ENCODE measurements at regions not wholly inside any gene's neighbourhood (a gene's known extent, or its start where the extent isn't known, plus 50 kb on each side); places are given as distances from the start of the nearest gene placed in this dataset.

DNA sequence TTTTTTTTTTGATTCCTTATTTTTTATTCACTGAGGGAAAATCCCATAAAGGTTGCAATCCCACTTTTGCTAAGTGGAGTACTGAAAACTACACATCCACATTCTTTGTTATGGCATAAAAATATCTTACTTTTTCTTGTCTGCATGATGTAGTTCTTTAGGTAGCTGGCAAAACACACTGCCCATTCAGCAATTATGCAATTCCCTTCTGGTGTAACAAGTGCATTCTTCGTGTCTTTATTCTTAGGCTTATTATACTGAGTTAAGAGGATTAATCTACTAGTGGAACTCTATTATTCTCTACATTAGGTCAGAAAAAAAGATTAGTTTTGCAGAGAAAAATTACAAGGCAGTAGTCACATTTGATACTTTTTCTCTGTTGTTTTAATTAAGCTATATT is 403.8 kb upstream of the GBE1 start:
- TF ChIP-seq, protein P1, sequence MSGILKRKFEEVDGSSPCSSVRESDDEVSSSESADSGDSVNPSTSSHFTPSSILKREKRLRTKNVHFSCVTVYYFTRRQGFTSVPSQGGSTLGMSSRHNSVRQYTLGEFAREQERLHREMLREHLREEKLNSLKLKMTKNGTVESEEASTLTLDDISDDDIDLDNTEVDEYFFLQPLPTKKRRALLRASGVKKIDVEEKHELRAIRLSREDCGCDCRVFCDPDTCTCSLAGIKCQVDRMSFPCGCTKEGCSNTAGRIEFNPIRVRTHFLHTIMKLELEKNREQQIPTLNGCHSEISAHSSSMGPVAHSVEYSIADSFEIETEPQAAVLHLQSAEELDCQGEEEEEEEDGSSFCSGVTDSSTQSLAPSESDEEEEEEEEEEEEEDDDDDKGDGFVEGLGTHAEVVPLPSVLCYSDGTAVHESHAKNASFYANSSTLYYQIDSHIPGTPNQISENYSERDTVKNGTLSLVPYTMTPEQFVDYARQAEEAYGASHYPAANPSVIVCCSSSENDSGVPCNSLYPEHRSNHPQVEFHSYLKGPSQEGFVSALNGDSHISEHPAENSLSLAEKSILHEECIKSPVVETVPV (CRISPR knock-in tag; IDR thresholded peaks at IDR 0.05) = no peak
- TF ChIP-seq BACH2 (CRISPR knock-in tag; IDR thresholded peaks at IDR 0.05; ENCODE audit: borderline replicate concordance) = no peak
- no peak for TF ChIP-seq PATZ1 (CRISPR knock-in tag; IDR thresholded peaks at IDR 0.05; ENCODE audit: borderline replicate concordance)
- TF ChIP-seq SNAI2 (CRISPR knock-in tag; IDR thresholded peaks at IDR 0.05) = no peak
- TF ChIP-seq, protein P2, sequence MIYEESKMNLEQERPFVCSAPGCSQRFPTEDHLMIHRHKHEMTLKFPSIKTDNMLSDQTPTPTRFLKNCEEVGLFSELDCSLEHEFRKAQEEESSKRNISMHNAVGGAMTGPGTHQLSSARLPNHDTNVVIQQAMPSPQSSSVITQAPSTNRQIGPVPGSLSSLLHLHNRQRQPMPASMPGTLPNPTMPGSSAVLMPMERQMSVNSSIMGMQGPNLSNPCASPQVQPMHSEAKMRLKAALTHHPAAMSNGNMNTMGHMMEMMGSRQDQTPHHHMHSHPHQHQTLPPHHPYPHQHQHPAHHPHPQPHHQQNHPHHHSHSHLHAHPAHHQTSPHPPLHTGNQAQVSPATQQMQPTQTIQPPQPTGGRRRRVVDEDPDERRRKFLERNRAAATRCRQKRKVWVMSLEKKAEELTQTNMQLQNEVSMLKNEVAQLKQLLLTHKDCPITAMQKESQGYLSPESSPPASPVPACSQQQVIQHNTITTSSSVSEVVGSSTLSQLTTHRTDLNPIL (CRISPR knock-in tag; IDR thresholded peaks at IDR 0.05; ENCODE audit: low read depth) = no peak
- TF ChIP-seq ZFP3 (CRISPR knock-in tag; IDR thresholded peaks at IDR 0.05) = no peak
- no peak for TF ChIP-seq RARB (CRISPR knock-in tag; IDR thresholded peaks at IDR 0.05)
